Testis (tissue), 2 donors: ENCODE measurements at regions not wholly inside any gene's neighbourhood (a gene's known extent, or its start where the extent isn't known, plus 50 kb on each side); places are given as distances from the start of the nearest gene placed in this dataset.
"Not testable (repeated sequence)": the region's sequence is repeated elsewhere in the genome, so short reads cannot be mapped to it uniquely, and the experiment has no call there.

ENCODE experiments used
- DNase-seq: peaks from one replicate; pipeline ENCODE4 v3.0.0-alpha.2; 2019
- H3K27ac ChIP-seq, 2 donors: fragments of 200-600 bp; sonication (generic); one replicate each; pipeline ENCODE4 v1.5.1; 2019
- H3K27me3 ChIP-seq: fragments of 200-600 bp; sonication (generic); one replicate; pipeline ENCODE4 v1.5.1; 2019
- H3K36me3 ChIP-seq: fragments of 200-600 bp; sonication (generic); one replicate; pipeline ENCODE4 v1.5.1; 2017; ENCODE audit warnings: low read depth; ENCODE audit errors: missing control alignments
- H3K4me1 ChIP-seq: fragments of 200-600 bp; sonication (generic); one replicate; pipeline ENCODE4 v1.5.1; 2019
- H3K4me3 ChIP-seq, 2 donors: fragments of 200-600 bp; sonication (generic); one replicate each; pipeline ENCODE4 v1.5.1; 2017 to 2019
- H3K9me3 ChIP-seq: fragments of 200-600 bp; sonication (generic); one replicate; pipeline ENCODE4 v1.5.1; 2017
- CTCF ChIP-seq, 3 experiments: fragments of 450-650 bp in 2 of 3; fragments of 200-600 bp in 1 of 3; sonication (generic) in 1 of 3; IDR thresholded peaks; one replicate each; pipeline ENCODE4 v1.5.1; 2016 to 2019; ENCODE audit warnings: antibody characterized with exemption in 3 of 3, mild to moderate bottlenecking in 2 of 3, moderate library complexity in 1 of 3
- POLR2A ChIP-seq: fragments of 450-650 bp; IDR thresholded peaks from one replicate; pipeline ENCODE4 v1.6.1; 2017; ENCODE audit warnings: antibody characterized with exemption, mild to moderate bottlenecking, moderate library complexity
- WGBS, 2 donors: methylation state at CpG; one replicate each; pipeline ENCODE4 v1.1.5; 2018; 5-methylcytosine and 5-hydroxymethylcytosine counted together
- intact Hi-C: fragments of 100-400 bp; cut with DNase I; formaldehyde crosslinking; loops from one replicate; pipeline ENCODE4 v1.15.1; 2023; ENCODE audit warnings: low total_unique reads

- Histone ChIP-seq H3K4me1 (no peaks in the 10 kb centered on the region), H3K9me3 (no peaks in the 10 kb centered on the region), H3K27me3 (no peaks in the 10 kb centered on the region), H3K4me3 (no peak overlapping the region), H3K36me3 (no peaks in the 10 kb centered on the region), H3K27ac (no peak overlapping the region)
- TF ChIP-seq POLR2A (no peak), CTCF (IDR thresholded peaks at IDR 0.05) (no peak)
- WGBS, 2 donors, result 68 to 92% methylated on average over 2 of the region's 2 CpGs
- DNase-seq, result no peak
- intact Hi-C loops, result no loop called here
These were observed 283.8 kb downstream of the ZPLD1 start for GRCh38 chr3:102718651-102719050.

DNA sequence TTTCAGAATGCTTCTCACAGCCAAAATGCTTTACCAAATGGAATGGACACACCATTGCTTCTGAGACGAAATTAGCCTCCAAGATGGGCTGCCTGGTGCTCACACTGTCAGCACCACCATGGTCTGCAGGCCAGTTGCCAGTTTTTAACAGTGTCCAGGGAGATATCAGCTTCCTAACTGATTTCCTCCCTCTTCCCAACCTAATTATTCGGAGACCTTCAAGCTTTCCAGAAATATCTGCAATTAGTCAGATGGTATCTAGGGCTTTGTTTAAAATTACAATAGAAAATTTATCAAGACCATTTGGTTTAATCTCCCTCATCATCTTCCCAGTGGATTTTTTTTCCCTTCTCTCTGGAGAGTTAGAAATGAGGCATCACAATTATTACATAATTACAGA lies 287.5 kb downstream of the ZPLD1 start:
- 47 to 62% methylated on average over 2 of the region's 2 CpGs for WGBS, 2 donors
- TF ChIP-seq POLR2A, result no peak
- TF ChIP-seq CTCF (IDR thresholded peaks at IDR 0.05), result no peak
- Histone ChIP-seq H3K27me3 (no peaks in the 10 kb centered on the region), H3K27ac (no peak overlapping the region), H3K36me3 (no peaks in the 10 kb centered on the region), H3K4me3 (no peak overlapping the region), H3K9me3 (no peaks in the 10 kb centered on the region), H3K4me1 (no peaks in the 10 kb centered on the region)
- intact Hi-C loops, result no loop called here
- no peak for DNase-seq

GRCh38 chr3:102727340-102727739 lies 292.5 kb downstream of the ZPLD1 start:
- Histone ChIP-seq H3K4me1 (no peaks in the 10 kb centered on the region), H3K27me3 (no peaks in the 10 kb centered on the region), H3K36me3 (no peaks in the 10 kb centered on the region), H3K9me3 (no peaks in the 10 kb centered on the region), H3K4me3 (no peak overlapping the region), H3K27ac (no peak overlapping the region)
- TF ChIP-seq CTCF (IDR thresholded peaks at IDR 0.05) (no peak), POLR2A (no peak)
- 91 to 93% methylated on average over 2 of the region's 2 CpGs for WGBS, 2 donors
- intact Hi-C loops, result no loop called here
- DNase-seq, result no peak

- H3K4me3 ChIP-seq, intact Hi-C loops, DNase-seq, H3K27me3 ChIP-seq, H3K9me3 ChIP-seq, H3K4me1 ChIP-seq, H3K27ac ChIP-seq, H3K36me3 ChIP-seq: not testable (repeated sequence)
- WGBS, 2 donors, result 75 to 80% methylated on average over 12 of the region's 12 CpGs
These were observed 297.8 kb downstream of the ZPLD1 start for GRCh38 chr3:102732581-102732980.

- H3K27ac ChIP-seq, result no peak overlapping the region
- H3K36me3 ChIP-seq, result no peaks in the 10 kb centered on the region
- WGBS, 2 donors, result 46 to 52% methylated on average over 5 of the region's 5 CpGs
These were observed 299.2 kb downstream of the ZPLD1 start for GRCh38 chr3:102733791-102734563.

More at GRCh38 chr3:102733791-102734563, 299.2 kb downstream of the ZPLD1 start:
- TF ChIP-seq CTCF (IDR thresholded peaks at IDR 0.05), result no peak
- TF ChIP-seq POLR2A, result no peak
- no peak for DNase-seq
- Histone ChIP-seq H3K27me3 (no peaks in the 10 kb centered on the region), H3K9me3 (no peaks in the 10 kb centered on the region), H3K4me1 (no peaks in the 10 kb centered on the region), H3K4me3 (no peak overlapping the region)
- intact Hi-C loops, result no loop called here
